ENCODE measurements at regions not wholly inside any gene's neighbourhood (a gene's known extent, or its start where the extent isn't known, plus 50 kb on each side); places are given as distances from the start of the nearest gene placed in this dataset.

GRCh38 chr2:155651851-155652250, 680.7 kb downstream of the NR4A2 start:
- no peaks in the 10 kb centered on the region for H4K20me1 ChIP-seq (replicated peaks; ENCODE audit: control insufficient read depth, extremely low read depth, insufficient read depth, low read length)
- no peak overlapping the region for H3K4me2 ChIP-seq (ENCODE audit: insufficient read depth, low read length)
- no peaks in the 10 kb centered on the region for H3K9me1 ChIP-seq (replicated peaks; ENCODE audit: control insufficient read depth, extremely low read depth, insufficient read depth, low read length)
- no peaks in the 10 kb centered on the region for H3K36me3 ChIP-seq (ENCODE audit: control insufficient read depth in 2 of 2, extremely low read depth in 1 of 2, insufficient read depth in 2 of 2, low read length in 2 of 2)
- H3K4me1 ChIP-seq (ENCODE audit: control insufficient read depth, extremely low read depth, insufficient read depth, low read length), result no peaks in the 10 kb centered on the region
- no peak overlapping the region for H2AFZ ChIP-seq (ENCODE audit: low read depth, low read length)
- no peak for DNase-seq (ENCODE audit: low read depth, low spot score)
- no peaks in the 10 kb centered on the region for H3K9me3 ChIP-seq (replicated peaks; ENCODE audit: control insufficient read depth, insufficient read depth, low read length)
- POLR2A ChIA-PET, result no interaction called here
- intact Hi-C loops (cut with micrococcal nuclease), result no loop called here
- dilution Hi-C loops (cut with MboI; ENCODE audit: extremely low pct_ligation_motif_present, low sequenced_read_pairs), result no loop called here
- TF ChIP-seq JUN (IDR thresholded peaks at IDR 0.05; ENCODE audit: borderline replicate concordance, insufficient read depth, insufficient read length, low read depth) (no peak), EZH2 (IDR thresholded peaks at IDR 0.05; ENCODE audit: borderline replicate concordance, low read depth, low read length, severe bottlenecking) (no peak), POLR2AphosphoS5 (IDR thresholded peaks at IDR 0.05; ENCODE audit: insufficient read depth, low read depth, low read length) (no peak), FOS (IDR thresholded peaks at IDR 0.05; ENCODE audit: borderline replicate concordance, insufficient read depth, low read length) (no peak), CTCF (IDR thresholded peaks at IDR 0.05; ENCODE audit: extremely low read depth in 1 of 2, insufficient read depth in 1 of 2, low read depth in 1 of 2, low read length in 2 of 2) (no peak), GATA2 (IDR thresholded peaks at IDR 0.05; ENCODE audit: insufficient read depth, insufficient read length, low read depth, low read length) (no peak), POLR2A (IDR thresholded peaks at IDR 0.05; ENCODE audit: low read depth, low read length) (no peak), MYC (IDR thresholded peaks at IDR 0.05; ENCODE audit: low read depth, low read length) (no peak), MAX (IDR thresholded peaks at IDR 0.05; ENCODE audit: insufficient read depth, insufficient read length) (no peak)
- CTCF ChIA-PET, result no interaction called here
- no peak overlapping the region for H3K4me3 ChIP-seq (replicated peaks in 1 of 3; ENCODE audit: insufficient read depth in 1 of 3, low read depth in 1 of 3, low read length in 3 of 3)
- H3K27me3 ChIP-seq (ENCODE audit: control insufficient read depth in 2 of 2, insufficient read depth in 2 of 2, low read length in 2 of 2), result no peaks in the 10 kb centered on the region
- H3K9ac ChIP-seq (replicated peaks; ENCODE audit: extremely low read depth, insufficient read depth, low read length), result no peak overlapping the region
- no peak overlapping the region for H3K27ac ChIP-seq (ENCODE audit: insufficient read depth, low read depth, low read length)
- no peaks in the 10 kb centered on the region for H3K79me2 ChIP-seq (ENCODE audit: control insufficient read depth, insufficient read depth, low read length)
- FAIRE-seq, result no peak
- BruUV-seq (replicated peaks), result no TSS peak
